Breast epithelium (tissue), 4 donors: ENCODE measurements at regions not wholly inside any gene's neighbourhood (a gene's known extent, or its start where the extent isn't known, plus 50 kb on each side); places are given as distances from the start of the nearest gene placed in this dataset.

Experiments used
- DNase-seq, 2 donors: peaks; one replicate each; pipeline ENCODE4 v3.0.0-alpha.2; 2019; ENCODE audit warnings: low spot score in 2 of 2
- H3K27ac ChIP-seq, 2 donors: fragments of 200-600 bp; sonication (generic) in 1 of 2; one replicate each; pipeline ENCODE4 v1.5.1; 2016 to 2019; ENCODE audit warnings: mild to moderate bottlenecking in 1 of 2
- H3K27me3 ChIP-seq, 2 donors: fragments of 200-600 bp; sonication (generic) in 1 of 2; one replicate each; pipeline versions ENCODE4 v1.5.1 to v1.6.0; 2017 to 2019; ENCODE audit warnings: control low read depth in 1 of 2, mild to moderate bottlenecking in 1 of 2
- H3K36me3 ChIP-seq: fragments of 200-600 bp; one replicate; pipeline ENCODE4 v1.5.1; 2019
- H3K4me1 ChIP-seq, 2 donors: fragments of 200-600 bp; sonication (generic); one replicate each; pipeline ENCODE4 v1.5.1; 2016 to 2019; ENCODE audit warnings: control low read depth in 1 of 2
- H3K4me3 ChIP-seq, 3 donors: fragments of 200-600 bp; sonication (generic); 1 replicate in 2 of 3; 2 replicates in 1 of 3; pipeline ENCODE4 v1.5.1; 2016 to 2019; ENCODE audit warnings: mild to moderate bottlenecking in 3 of 3, moderate library complexity in 2 of 3
- H3K9me3 ChIP-seq, 2 donors: fragments of 200-600 bp; sonication (generic) in 1 of 2; one replicate each; pipeline ENCODE4 v1.5.1; 2016 to 2019; ENCODE audit warnings: control low read depth in 1 of 2
- POLR2A ChIP-seq: fragments of 450-650 bp; IDR thresholded peaks from one replicate; pipeline ENCODE4 v1.6.1; 2016; ENCODE audit warnings: antibody characterized with exemption, mild to moderate bottlenecking, moderate library complexity
- POLR2AphosphoS5 ChIP-seq, 3 donors: sonication (generic); formaldehyde crosslinking; IDR thresholded peaks; one replicate each; pipeline ENCODE4 v1.6.1; 2017; ENCODE audit warnings: antibody characterized with exemption in 3 of 3
- intact Hi-C: fragments of 100-400 bp; cut with DNase I; formaldehyde crosslinking; loops from one replicate; pipeline ENCODE4 v1.15.1; 2023; ENCODE audit warnings: low total_unique reads
- TF ChIP-seq, protein P1 (sequence below), 3 donors: fragments of 450-650 bp; IDR thresholded peaks; one replicate each; pipeline ENCODE4 v1.5.1; 2016 to 2017; ENCODE audit warnings: antibody characterized with exemption in 3 of 3, mild to moderate bottlenecking in 3 of 3, moderate library complexity in 3 of 3

DNA sequence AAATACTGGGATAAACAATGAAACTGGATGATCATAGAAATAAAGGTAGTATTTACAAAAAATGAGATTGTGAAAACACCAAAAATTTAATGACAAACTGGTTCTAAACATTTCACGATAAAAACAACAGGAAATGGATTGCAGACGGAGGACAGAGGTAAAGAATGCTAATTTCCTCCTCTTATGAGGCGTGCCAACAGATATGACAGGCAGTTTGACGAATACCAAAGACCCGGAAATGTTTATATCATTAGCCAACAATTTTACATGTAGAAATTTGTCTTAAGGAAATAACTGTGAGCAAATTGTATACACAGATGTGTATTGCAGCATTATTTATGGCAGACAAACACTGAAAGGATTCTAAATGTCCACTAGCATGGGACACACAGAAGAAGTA is 162.0 kb upstream of the MGMT start:
- Histone ChIP-seq H3K27ac (no peak overlapping the region), H3K36me3 (no peaks in the 10 kb centered on the region), H3K9me3 (no peaks in the 10 kb centered on the region), H3K27me3 (no peaks in the 10 kb centered on the region), H3K4me1 (no peaks in the 10 kb centered on the region), H3K4me3 (no peak overlapping the region)
- DNase-seq, result no peak
- intact Hi-C loops, result no loop called here
- TF ChIP-seq POLR2A (no peak), POLR2AphosphoS5 (IDR thresholded peaks at IDR 0.05) (no peak)
- TF ChIP-seq, protein P1, sequence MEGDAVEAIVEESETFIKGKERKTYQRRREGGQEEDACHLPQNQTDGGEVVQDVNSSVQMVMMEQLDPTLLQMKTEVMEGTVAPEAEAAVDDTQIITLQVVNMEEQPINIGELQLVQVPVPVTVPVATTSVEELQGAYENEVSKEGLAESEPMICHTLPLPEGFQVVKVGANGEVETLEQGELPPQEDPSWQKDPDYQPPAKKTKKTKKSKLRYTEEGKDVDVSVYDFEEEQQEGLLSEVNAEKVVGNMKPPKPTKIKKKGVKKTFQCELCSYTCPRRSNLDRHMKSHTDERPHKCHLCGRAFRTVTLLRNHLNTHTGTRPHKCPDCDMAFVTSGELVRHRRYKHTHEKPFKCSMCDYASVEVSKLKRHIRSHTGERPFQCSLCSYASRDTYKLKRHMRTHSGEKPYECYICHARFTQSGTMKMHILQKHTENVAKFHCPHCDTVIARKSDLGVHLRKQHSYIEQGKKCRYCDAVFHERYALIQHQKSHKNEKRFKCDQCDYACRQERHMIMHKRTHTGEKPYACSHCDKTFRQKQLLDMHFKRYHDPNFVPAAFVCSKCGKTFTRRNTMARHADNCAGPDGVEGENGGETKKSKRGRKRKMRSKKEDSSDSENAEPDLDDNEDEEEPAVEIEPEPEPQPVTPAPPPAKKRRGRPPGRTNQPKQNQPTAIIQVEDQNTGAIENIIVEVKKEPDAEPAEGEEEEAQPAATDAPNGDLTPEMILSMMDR (IDR thresholded peaks at IDR 0.05), result no peak

DNA sequence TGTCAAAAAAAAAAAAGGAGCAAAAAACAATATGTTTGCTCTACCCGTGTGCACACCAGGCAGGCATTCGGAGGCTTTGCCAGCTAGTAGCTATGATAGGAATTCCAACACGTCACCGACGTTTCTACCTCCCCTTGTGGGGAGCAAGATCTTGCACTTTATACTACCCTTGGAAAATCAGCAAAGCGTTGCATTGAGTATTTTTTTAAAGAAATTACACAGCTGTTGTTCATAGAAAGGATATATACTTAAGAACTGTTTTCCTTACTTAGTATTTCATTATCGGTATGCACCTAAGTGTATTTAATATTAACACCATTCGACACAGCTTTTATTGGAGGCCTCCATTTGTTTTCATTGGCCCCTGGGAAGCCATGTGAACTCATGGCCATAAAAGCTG is 159.9 kb upstream of the MGMT start:
- no peaks in the 10 kb centered on the region for H3K9me3 ChIP-seq
- no peaks in the 10 kb centered on the region for H3K27me3 ChIP-seq
- H3K27ac ChIP-seq, result no peak overlapping the region
- no peak for DNase-seq
- H3K36me3 ChIP-seq, result no peaks in the 10 kb centered on the region
- H3K4me3 ChIP-seq, result no peak overlapping the region
- no peaks in the 10 kb centered on the region for H3K4me1 ChIP-seq
- intact Hi-C loops, result no loop called here
- TF ChIP-seq, protein P1 (IDR thresholded peaks at IDR 0.05), result no peak
- no peak for TF ChIP-seq POLR2A
- TF ChIP-seq POLR2AphosphoS5 (IDR thresholded peaks at IDR 0.05), result no peak

DNA sequence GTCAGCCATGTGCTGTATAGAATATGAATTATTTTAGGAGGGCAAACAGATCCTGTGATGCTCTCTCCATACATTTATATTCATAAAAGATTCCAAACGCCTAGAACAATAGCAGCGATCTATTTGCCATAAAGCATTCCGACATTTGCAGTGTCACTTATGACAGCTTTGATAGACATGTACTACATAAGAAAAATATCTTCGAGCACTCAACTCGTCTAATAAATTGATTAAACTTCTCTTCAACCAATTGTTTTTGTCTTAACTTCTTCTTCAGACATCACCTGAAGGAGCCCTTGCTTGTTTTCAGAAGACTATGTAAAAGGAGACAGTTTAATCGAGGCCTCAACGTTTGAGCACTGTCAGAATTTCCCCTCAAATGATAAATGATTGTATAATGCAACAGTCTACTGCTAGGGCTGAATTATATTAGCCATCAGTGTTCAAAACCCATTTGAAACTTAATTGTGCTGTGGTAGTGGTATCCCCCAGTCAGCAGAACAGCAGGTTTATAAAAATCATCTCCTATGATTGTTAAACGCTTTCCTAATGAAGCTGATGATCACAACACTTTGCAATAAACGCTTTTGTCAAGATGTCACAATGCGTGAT is 158.0 kb upstream of the MGMT start:
- Histone ChIP-seq H3K4me3 (no peak overlapping the region), H3K27me3 (no peaks in the 10 kb centered on the region), H3K4me1 (no peaks in the 10 kb centered on the region), H3K9me3 (no peaks in the 10 kb centered on the region), H3K36me3 (no peaks in the 10 kb centered on the region), H3K27ac (no peak overlapping the region)
- TF ChIP-seq, protein P1 (IDR thresholded peaks at IDR 0.05), result no peak
- TF ChIP-seq POLR2A (no peak), POLR2AphosphoS5 (IDR thresholded peaks at IDR 0.05) (no peak)
- intact Hi-C loops, result no loop called here
- DNase-seq, result no peak

DNA sequence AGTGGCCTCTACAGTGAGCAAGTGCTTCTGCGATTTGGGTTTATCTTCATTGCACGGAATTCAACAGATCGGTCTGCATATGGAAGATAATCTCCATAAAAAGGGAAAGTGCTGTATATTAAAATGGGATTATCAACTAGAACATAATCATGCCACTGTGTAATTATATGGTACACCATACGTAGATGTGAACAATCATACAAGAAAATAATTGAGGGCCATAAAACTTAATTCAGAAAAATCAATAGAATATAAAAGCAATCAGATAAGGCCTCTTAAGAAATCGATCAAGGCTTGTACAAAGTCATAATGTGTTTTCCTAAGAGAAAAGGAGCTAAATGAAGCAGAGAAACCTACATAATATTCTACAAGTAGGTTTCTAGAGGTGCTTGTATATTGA is 157.5 kb upstream of the MGMT start:
- no peaks in the 10 kb centered on the region for H3K4me1 ChIP-seq
- no peak overlapping the region for H3K4me3 ChIP-seq
- no peak for TF ChIP-seq POLR2AphosphoS5 (IDR thresholded peaks at IDR 0.05)
- TF ChIP-seq, protein P1 (IDR thresholded peaks at IDR 0.05), result no peak
- no peak for TF ChIP-seq POLR2A
- no peaks in the 10 kb centered on the region for H3K9me3 ChIP-seq
- DNase-seq, result no peak
- intact Hi-C loops, result no loop called here
- no peaks in the 10 kb centered on the region for H3K36me3 ChIP-seq
- no peak overlapping the region for H3K27ac ChIP-seq
- no peaks in the 10 kb centered on the region for H3K27me3 ChIP-seq

GRCh38 chr10:129310881-129311280 is 156.2 kb upstream of the MGMT start:
- Histone ChIP-seq H3K4me3 (no peak overlapping the region), H3K27me3 (no peaks in the 10 kb centered on the region), H3K36me3 (no peaks in the 10 kb centered on the region), H3K27ac (no peak overlapping the region), H3K9me3 (peaks cover 0 to 7% of the 10 kb centered on the region in 2 donors), H3K4me1 (no peaks in the 10 kb centered on the region)
- intact Hi-C loops, result no loop called here
- TF ChIP-seq, protein P1 (IDR thresholded peaks at IDR 0.05), result no peak
- TF ChIP-seq POLR2A (no peak), POLR2AphosphoS5 (IDR thresholded peaks at IDR 0.05) (no peak)
- DNase-seq, result no peak
